ENCODE measurements at regions not wholly inside any gene's neighbourhood (a gene's known extent, or its start where the extent isn't known, plus 50 kb on each side); places are given as distances from the start of the nearest gene placed in this dataset.

DNA sequence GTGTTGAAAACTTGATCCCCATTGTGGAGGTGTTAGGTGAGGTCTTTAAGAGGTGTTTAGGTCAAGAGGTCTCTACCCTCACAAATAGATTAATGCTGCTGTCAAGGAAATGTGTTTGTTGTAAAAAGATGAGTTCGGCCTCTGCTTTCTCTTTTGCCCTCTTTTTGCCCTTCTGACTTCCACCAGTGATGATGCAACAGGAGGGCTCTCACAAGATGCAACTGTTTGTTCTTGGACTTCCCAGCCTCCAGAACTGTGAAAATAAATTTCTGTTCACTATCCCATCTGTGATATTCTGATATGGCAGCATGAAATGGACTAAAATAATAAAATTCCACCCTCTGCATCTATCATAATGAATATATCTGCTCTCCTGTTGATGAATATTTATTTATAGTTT, 650.0 kb upstream of the ZNF608 start:
- Histone ChIP-seq H3K4me1 (ENCODE audit: control insufficient read depth in 5 of 5, insufficient read depth in 5 of 5, low read length in 5 of 5) (no peaks in the 10 kb centered on the region), H3K4me3 (no peak overlapping the region), H3K36me3 (ENCODE audit: control insufficient read depth in 4 of 4, insufficient read depth in 4 of 4, low read length in 4 of 4) (no peaks in the 10 kb centered on the region), H3K27me3 (ENCODE audit: control insufficient read depth in 3 of 3, insufficient read depth in 3 of 3, low read length in 2 of 3) (no peaks in the 10 kb centered on the region), H3K9me3 (ENCODE audit: control insufficient read depth in 4 of 4, insufficient read depth in 3 of 4, low read length in 3 of 4) (no peaks in the 10 kb centered on the region), H3K9ac (ENCODE audit: insufficient read depth in 1 of 2, low read length in 2 of 2) (no peak overlapping the region), H3K27ac (ENCODE audit: low read depth in 1 of 2, low read length in 1 of 2) (no peak overlapping the region)
- 92 to 95% methylated on average over 1 of the region's 1 CpG for WGBS, 2 donors
- no peak for DNase-seq
- ATAC-seq (ENCODE audit: insufficient read depth, low FRiP score): no peak
- TF ChIP-seq, protein P1, sequence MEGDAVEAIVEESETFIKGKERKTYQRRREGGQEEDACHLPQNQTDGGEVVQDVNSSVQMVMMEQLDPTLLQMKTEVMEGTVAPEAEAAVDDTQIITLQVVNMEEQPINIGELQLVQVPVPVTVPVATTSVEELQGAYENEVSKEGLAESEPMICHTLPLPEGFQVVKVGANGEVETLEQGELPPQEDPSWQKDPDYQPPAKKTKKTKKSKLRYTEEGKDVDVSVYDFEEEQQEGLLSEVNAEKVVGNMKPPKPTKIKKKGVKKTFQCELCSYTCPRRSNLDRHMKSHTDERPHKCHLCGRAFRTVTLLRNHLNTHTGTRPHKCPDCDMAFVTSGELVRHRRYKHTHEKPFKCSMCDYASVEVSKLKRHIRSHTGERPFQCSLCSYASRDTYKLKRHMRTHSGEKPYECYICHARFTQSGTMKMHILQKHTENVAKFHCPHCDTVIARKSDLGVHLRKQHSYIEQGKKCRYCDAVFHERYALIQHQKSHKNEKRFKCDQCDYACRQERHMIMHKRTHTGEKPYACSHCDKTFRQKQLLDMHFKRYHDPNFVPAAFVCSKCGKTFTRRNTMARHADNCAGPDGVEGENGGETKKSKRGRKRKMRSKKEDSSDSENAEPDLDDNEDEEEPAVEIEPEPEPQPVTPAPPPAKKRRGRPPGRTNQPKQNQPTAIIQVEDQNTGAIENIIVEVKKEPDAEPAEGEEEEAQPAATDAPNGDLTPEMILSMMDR (IDR thresholded peaks at IDR 0.05; ENCODE audit: control extremely low read depth, extremely low read depth): no peak

DNA sequence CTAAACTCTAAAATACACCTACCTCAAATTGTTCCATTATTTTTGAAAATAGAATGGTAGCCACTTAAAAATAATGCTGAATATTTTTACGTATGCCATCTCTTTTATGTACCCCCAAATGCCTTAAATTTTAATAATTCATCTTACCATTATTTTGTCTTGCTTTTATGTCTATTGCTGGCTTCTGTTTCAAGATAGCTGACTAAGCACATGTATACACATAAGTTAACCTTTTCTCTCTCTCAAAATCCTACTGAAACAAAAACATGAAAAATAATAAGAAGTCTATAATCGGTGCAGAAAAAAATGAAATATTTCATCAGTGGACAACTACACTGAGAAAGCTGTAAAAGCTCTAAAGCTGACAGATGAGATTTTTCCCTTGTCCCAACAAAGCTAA, 652.0 kb upstream of the ZNF608 start:
- WGBS, 2 donors: 94 to 97% methylated on average over 2 of the region's 2 CpGs
- ATAC-seq (ENCODE audit: insufficient read depth, low FRiP score): no peak
- no peak overlapping the region for H3K27ac ChIP-seq (ENCODE audit: low read depth in 1 of 2, low read length in 1 of 2)

DNA sequence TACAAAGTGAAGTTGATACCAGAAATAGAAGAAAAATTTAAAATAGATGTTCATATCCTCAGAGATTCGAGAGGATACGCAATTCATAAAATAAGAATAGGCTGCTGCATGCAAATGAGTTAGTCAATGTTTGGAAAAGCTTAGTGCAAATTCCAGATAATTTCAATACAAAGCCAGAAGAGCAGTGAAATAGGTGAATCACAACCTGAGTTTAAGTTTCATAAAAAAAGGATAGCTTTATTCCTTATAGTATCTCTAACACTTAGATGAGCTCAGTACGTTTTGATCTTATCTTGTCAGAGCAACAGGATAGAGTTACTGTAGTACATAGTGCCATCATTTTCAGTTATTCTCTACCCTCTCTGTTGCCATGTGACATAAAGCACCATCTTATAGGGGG, 653.4 kb upstream of the ZNF608 start:
- 93 to 96% methylated on average over 3 of the region's 3 CpGs for WGBS, 2 donors
- Histone ChIP-seq H3K36me3 (ENCODE audit: control insufficient read depth in 4 of 4, insufficient read depth in 4 of 4, low read length in 4 of 4) (no peaks in the 10 kb centered on the region), H3K9me3 (ENCODE audit: control insufficient read depth in 4 of 4, insufficient read depth in 3 of 4, low read length in 3 of 4) (no peaks in the 10 kb centered on the region), H3K27ac (ENCODE audit: low read depth in 1 of 2, low read length in 1 of 2) (no peak overlapping the region), H3K4me3 (no peak overlapping the region), H3K27me3 (ENCODE audit: control insufficient read depth in 3 of 3, insufficient read depth in 3 of 3, low read length in 2 of 3) (no peaks in the 10 kb centered on the region), H3K9ac (ENCODE audit: insufficient read depth in 1 of 2, low read length in 2 of 2) (no peak overlapping the region), H3K4me1 (ENCODE audit: control insufficient read depth in 5 of 5, insufficient read depth in 5 of 5, low read length in 5 of 5) (no peaks in the 10 kb centered on the region)
- DNase-seq (no peak), ATAC-seq (ENCODE audit: insufficient read depth, low FRiP score) (no peak)
- TF ChIP-seq, protein P1 (IDR thresholded peaks at IDR 0.05; ENCODE audit: control extremely low read depth, extremely low read depth): no peak

More for the DNA sequence above, 652.0 kb upstream of the ZNF608 start:
- no peaks in the 10 kb centered on the region for H3K4me1 ChIP-seq (ENCODE audit: control insufficient read depth in 5 of 5, insufficient read depth in 5 of 5, low read length in 5 of 5)
- TF ChIP-seq, protein P1 (IDR thresholded peaks at IDR 0.05; ENCODE audit: control extremely low read depth, extremely low read depth): no peak
- no peaks in the 10 kb centered on the region for H3K9me3 ChIP-seq (ENCODE audit: control insufficient read depth in 4 of 4, insufficient read depth in 3 of 4, low read length in 3 of 4)
- no peak for DNase-seq
- no peak overlapping the region for H3K4me3 ChIP-seq
- no peaks in the 10 kb centered on the region for H3K36me3 ChIP-seq (ENCODE audit: control insufficient read depth in 4 of 4, insufficient read depth in 4 of 4, low read length in 4 of 4)
- H3K9ac ChIP-seq (ENCODE audit: insufficient read depth in 1 of 2, low read length in 2 of 2): no peak overlapping the region
- H3K27me3 ChIP-seq (ENCODE audit: control insufficient read depth in 3 of 3, insufficient read depth in 3 of 3, low read length in 2 of 3): no peaks in the 10 kb centered on the region

All from lung (tissue), 11 donors.